Neural cell (in vitro differentiated cells): ENCODE measurements at regions not wholly inside any gene's neighbourhood (a gene's known extent, or its start where the extent isn't known, plus 50 kb on each side); places are given as distances from the start of the nearest gene placed in this dataset.

Experiments used
- H2AFZ ChIP-seq: fragments of 200-600, 300-800 bp; sonication (generic), shearing (Covaris generic); 2 replicates; pipeline ENCODE4 v1.6.0; 2014; ENCODE audit warnings: low read depth, mild to moderate bottlenecking, antibody characterized with exemption, low read length, moderate library complexity
- H3F3A ChIP-seq: fragments of 200-600 bp; shearing (Covaris generic); 2 replicates; pipeline ENCODE4 v1.6.1; 2016; ENCODE audit warnings: mild to moderate bottlenecking, moderate library complexity, mixed read lengths, antibody characterized with exemption, low read length; ENCODE audit not compliant: insufficient read depth, poor library complexity, severe bottlenecking
- H3K27ac ChIP-seq: fragments of 200-600, 300-800 bp; sonication (generic), shearing (Covaris generic); 2 replicates; pipeline ENCODE4 v1.5.1; 2014; ENCODE audit warnings: mild to moderate bottlenecking, low read length, moderate library complexity
- H3K27me3 ChIP-seq: fragments of 300-800, 200-600 bp; sonication (generic), shearing (Covaris generic); 2 replicates; pipeline ENCODE4 v1.6.0; 2014; ENCODE audit warnings: mild to moderate bottlenecking, low read depth, low read length, moderate library complexity; ENCODE audit not compliant: insufficient read depth
- H3K36me3 ChIP-seq: fragments of 300-800, 200-600 bp; sonication (generic), shearing (Covaris generic); 2 replicates; pipeline ENCODE4 v1.5.1; 2014; ENCODE audit warnings: mild to moderate bottlenecking, antibody characterized with exemption, low read length, moderate library complexity; ENCODE audit not compliant: insufficient read depth
- H3K4me2 ChIP-seq: fragments of 300-800, 200-600 bp; sonication (generic), shearing (Covaris generic); 2 replicates; pipeline ENCODE4 v1.6.0; 2014; ENCODE audit warnings: mild to moderate bottlenecking, low read length
- H3K4me3 ChIP-seq: fragments of 300-800, 200-600 bp; sonication (generic), shearing (Covaris generic); 2 replicates; pipeline ENCODE4 v1.5.1; 2014; ENCODE audit warnings: mild to moderate bottlenecking, low read length, moderate library complexity
- H3K79me2 ChIP-seq: fragments of 200-600 bp; shearing (Covaris generic); replicated peaks from 2 replicates; pipeline ENCODE4 v1.6.0; 2014; ENCODE audit warnings: mild to moderate bottlenecking, low read length, moderate library complexity; ENCODE audit not compliant: insufficient read depth
- H3K9ac ChIP-seq: fragments of 300-800, 200-600 bp; sonication (generic), shearing (Covaris generic); 2 replicates; pipeline ENCODE4 v1.6.1; 2016; ENCODE audit warnings: mild to moderate bottlenecking, low read length, mixed read lengths
- H3K9me2 ChIP-seq: fragments of 200-600 bp; shearing (Covaris generic); 2 replicates; pipeline ENCODE4 v1.6.1; 2016; ENCODE audit warnings: mild to moderate bottlenecking, low read length, mixed read lengths; ENCODE audit not compliant: insufficient read depth
- H3K9me3 ChIP-seq: fragments of 200-600, 300-800 bp; sonication (generic), shearing (Covaris generic); 2 replicates; pipeline ENCODE4 v1.6.1; 2016; ENCODE audit warnings: mild to moderate bottlenecking, mixed run types, low read length, moderate library complexity, mixed read lengths
- H4K20me1 ChIP-seq: fragments of 200-600 bp; shearing (Covaris generic); 2 replicates; pipeline ENCODE4 v1.6.1; 2016; ENCODE audit warnings: mild to moderate bottlenecking, mixed run types; ENCODE audit not compliant: insufficient read depth
- CTCF ChIP-seq: fragments of 450-650 bp; IDR thresholded peaks from 2 replicates; pipeline ENCODE4 v1.5.1; 2014; ENCODE audit warnings: antibody characterized with exemption, mild to moderate bottlenecking, moderate library complexity; ENCODE audit not compliant: poor library complexity, severe bottlenecking
- EP300 ChIP-seq: fragments of 450-650 bp; conservative IDR thresholded peaks from 2 replicates; pipeline ENCODE4 v1.6.1; 2014; ENCODE audit warnings: antibody characterized with exemption, mild to moderate bottlenecking, moderate library complexity; ENCODE audit not compliant: poor library complexity, severe bottlenecking
- MXI1 ChIP-seq: fragments of 450-650 bp; conservative IDR thresholded peaks from 2 replicates; pipeline ENCODE4 v1.6.1; 2014; ENCODE audit warnings: antibody characterized with exemption, mild to moderate bottlenecking; ENCODE audit not compliant: poor library complexity, severe bottlenecking
- POLR2AphosphoS5 ChIP-seq: IDR thresholded peaks from 2 replicates; pipeline ENCODE4 v1.6.1; 2012
- RAD21 ChIP-seq: fragments of 450-650 bp; conservative IDR thresholded peaks from 2 replicates; pipeline ENCODE4 v1.6.1; 2014; ENCODE audit warnings: antibody characterized with exemption, mild to moderate bottlenecking, moderate library complexity
- SMC3 ChIP-seq: fragments of 450-650 bp; conservative IDR thresholded peaks from 2 replicates; pipeline ENCODE4 v1.6.1; 2014; ENCODE audit warnings: antibody characterized with exemption, mild to moderate bottlenecking, moderate library complexity; ENCODE audit not compliant: poor library complexity
- TAF1 ChIP-seq: IDR thresholded peaks from 2 replicates; pipeline ENCODE4 v1.6.1; 2012; ENCODE audit warnings: low read depth
- TF ChIP-seq, protein P1 (sequence below): IDR thresholded peaks from 2 replicates; pipeline ENCODE4 v1.6.1; 2012; ENCODE audit warnings: borderline replicate concordance

- no peak overlapping the region for H3K4me2 ChIP-seq
- no peak overlapping the region for H2AFZ ChIP-seq
- no peaks in the 10 kb centered on the region for H3F3A ChIP-seq
- no peaks in the 10 kb centered on the region for H3K79me2 ChIP-seq
- H4K20me1 ChIP-seq = no peaks in the 10 kb centered on the region
- peak overlapping the region; percentile 36 for H3K4me3 ChIP-seq
- H3K9ac ChIP-seq = no peak overlapping the region
- H3K9me3 ChIP-seq = no peaks in the 10 kb centered on the region
- H3K27ac ChIP-seq = no peak overlapping the region
- H3K9me2 ChIP-seq = no peaks in the 10 kb centered on the region
- H3K36me3 ChIP-seq = no peaks in the 10 kb centered on the region
- H3K27me3 ChIP-seq = no peaks in the 10 kb centered on the region
- TF ChIP-seq EP300 (peak; percentile 81), CTCF (peak; percentile 97), MXI1 (no peak), TAF1 (no peak), SMC3 (peak; percentile 95), POLR2AphosphoS5 (peak; percentile 74), RAD21 (peak; percentile 99)
These were observed 147.6 kb upstream of the FRG1 start for GRCh38 chr4:189792924-189793618.

- H3K4me2 ChIP-seq = no peak overlapping the region
- H3K9ac ChIP-seq = no peak overlapping the region
- H2AFZ ChIP-seq = no peak overlapping the region
- no peak overlapping the region for H3K27ac ChIP-seq
- no peaks in the 10 kb centered on the region for H3K36me3 ChIP-seq
- no peaks in the 10 kb centered on the region for H3K9me3 ChIP-seq
- no peaks in the 10 kb centered on the region for H3F3A ChIP-seq
- H4K20me1 ChIP-seq = no peaks in the 10 kb centered on the region
- H3K79me2 ChIP-seq = no peaks in the 10 kb centered on the region
- TF ChIP-seq POLR2AphosphoS5 = no peak
- TF ChIP-seq EP300 = no peak
- no peak for TF ChIP-seq SMC3
- no peak for TF ChIP-seq MXI1
- no peak for TF ChIP-seq CTCF
- TF ChIP-seq RAD21 = no peak
- TF ChIP-seq, protein P1, sequence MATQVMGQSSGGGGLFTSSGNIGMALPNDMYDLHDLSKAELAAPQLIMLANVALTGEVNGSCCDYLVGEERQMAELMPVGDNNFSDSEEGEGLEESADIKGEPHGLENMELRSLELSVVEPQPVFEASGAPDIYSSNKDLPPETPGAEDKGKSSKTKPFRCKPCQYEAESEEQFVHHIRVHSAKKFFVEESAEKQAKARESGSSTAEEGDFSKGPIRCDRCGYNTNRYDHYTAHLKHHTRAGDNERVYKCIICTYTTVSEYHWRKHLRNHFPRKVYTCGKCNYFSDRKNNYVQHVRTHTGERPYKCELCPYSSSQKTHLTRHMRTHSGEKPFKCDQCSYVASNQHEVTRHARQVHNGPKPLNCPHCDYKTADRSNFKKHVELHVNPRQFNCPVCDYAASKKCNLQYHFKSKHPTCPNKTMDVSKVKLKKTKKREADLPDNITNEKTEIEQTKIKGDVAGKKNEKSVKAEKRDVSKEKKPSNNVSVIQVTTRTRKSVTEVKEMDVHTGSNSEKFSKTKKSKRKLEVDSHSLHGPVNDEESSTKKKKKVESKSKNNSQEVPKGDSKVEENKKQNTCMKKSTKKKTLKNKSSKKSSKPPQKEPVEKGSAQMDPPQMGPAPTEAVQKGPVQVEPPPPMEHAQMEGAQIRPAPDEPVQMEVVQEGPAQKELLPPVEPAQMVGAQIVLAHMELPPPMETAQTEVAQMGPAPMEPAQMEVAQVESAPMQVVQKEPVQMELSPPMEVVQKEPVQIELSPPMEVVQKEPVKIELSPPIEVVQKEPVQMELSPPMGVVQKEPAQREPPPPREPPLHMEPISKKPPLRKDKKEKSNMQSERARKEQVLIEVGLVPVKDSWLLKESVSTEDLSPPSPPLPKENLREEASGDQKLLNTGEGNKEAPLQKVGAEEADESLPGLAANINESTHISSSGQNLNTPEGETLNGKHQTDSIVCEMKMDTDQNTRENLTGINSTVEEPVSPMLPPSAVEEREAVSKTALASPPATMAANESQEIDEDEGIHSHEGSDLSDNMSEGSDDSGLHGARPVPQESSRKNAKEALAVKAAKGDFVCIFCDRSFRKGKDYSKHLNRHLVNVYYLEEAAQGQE = no peak
- H3K4me3 ChIP-seq = no peak overlapping the region
- H3K9me2 ChIP-seq = no peaks in the 10 kb centered on the region
- H3K27me3 ChIP-seq = no peaks in the 10 kb centered on the region
These were observed 140.1 kb upstream of the FRG1 start for GRCh38 chr4:189800545-189801088.
